HepG2 (cell line): ENCODE measurements at regions not wholly inside any gene's neighbourhood (a gene's known extent, or its start where the extent isn't known, plus 50 kb on each side); places are given as distances from the start of the nearest gene placed in this dataset.

Experiments used
- ATAC-seq: fragments of 200-7000 bp; cut with Tn5 transposase; 3 replicates; pipeline ENCODE4 v1.9.1; 2020; ENCODE audit warnings: mild to moderate bottlenecking, moderate library complexity
- BruUV-seq: library from RNA; stranded (reverse); fragments of 400-500 nt; replicated peaks from 2 replicates; lab custom pipeline; 2021; lab: Mats Ljungman, UMichigan
- CTCF ChIA-PET: fragments of 300-600 bp; formaldehyde crosslinking; extraction: SDS; loops from one replicate; lab custom pipeline; 2021; ENCODE audit warnings: low total read pairs, inconsistent platforms, low intra/inter-chr PET ratio; lab: Yijun Ruan, JAX
- POLR2A ChIA-PET: fragments of 350-600 bp; sonication (Branson Sonifier 250); formaldehyde crosslinking; loops from one replicate; lab custom pipeline; 2020; ENCODE audit warnings: antibody characterized with exemption, inconsistent platforms; lab: Yijun Ruan, JAX
- DNase-seq: peaks from one replicate; pipeline ENCODE4 v3.0.0-alpha.2; 2015; ENCODE audit warnings: low spot score
- FAIRE-seq: peaks from 3 replicates; lab custom pipeline; 2011; peaks lifted over from hg19 to GRCh38; lab: Jason Lieb, UNC
- H2AFZ ChIP-seq: one replicate; pipeline ENCODE4 v1.6.1; 2011; ENCODE audit warnings: low read length, inconsistent platforms
- H3K27ac ChIP-seq: fragments of 300-600 bp; 3 replicates; pipeline ENCODE4 v1.8.0; 2011; ENCODE audit warnings: mixed run types, mild to moderate bottlenecking, mixed read lengths, low read length, inconsistent platforms; ENCODE audit not compliant: insufficient read depth; ENCODE audit errors: extremely low read length
- H3K27me3 ChIP-seq, 2 experiments: fragments of 200-600 bp in 1 of 2; 2 replicates in 1 of 2; 3 replicates in 1 of 2; pipeline versions ENCODE4 v1.6.0 to v1.8.0; 2011; ENCODE audit warnings: low read length in 2 of 2, mild to moderate bottlenecking in 2 of 2, moderate library complexity in 2 of 2, inconsistent platforms in 1 of 2; ENCODE audit not compliant: insufficient read depth in 2 of 2, control insufficient read depth in 1 of 2
- H3K36me3 ChIP-seq, 2 experiments: fragments of 200-600 bp in 1 of 2; replicated peaks in 1 of 2; 2 replicates in 1 of 2; 3 replicates in 1 of 2; pipeline versions ENCODE4 v1.5.1 to v1.8.0; 2011; ENCODE audit warnings: low read length in 2 of 2, inconsistent platforms in 1 of 2; ENCODE audit not compliant: insufficient read depth in 2 of 2, control insufficient read depth in 1 of 2
- H3K4me1 ChIP-seq: 2 replicates; pipeline ENCODE4 v1.5.1; 2012; ENCODE audit warnings: low read length, inconsistent platforms; ENCODE audit not compliant: insufficient read depth
- H3K4me2 ChIP-seq: 2 replicates; pipeline ENCODE4 v1.6.0; 2011; ENCODE audit warnings: low read depth, low read length, inconsistent platforms
- H3K4me3 ChIP-seq, 3 experiments: fragments of 200-600 bp in 1 of 3; sonication (generic), shearing (Covaris generic) in 1 of 3; replicated peaks in 1 of 3; 2 replicates each; pipeline ENCODE4 v1.5.1; 2011 to 2016; ENCODE audit warnings: low read length in 3 of 3, inconsistent platforms in 2 of 3, low read depth in 2 of 3, mild to moderate bottlenecking in 2 of 3, control low read depth in 1 of 3, mixed read lengths in 1 of 3; ENCODE audit not compliant: insufficient read depth in 1 of 3
- H3K79me2 ChIP-seq: one replicate; pipeline ENCODE4 v1.6.1; 2011; ENCODE audit warnings: low read length, inconsistent platforms; ENCODE audit not compliant: insufficient read depth
- H3K9ac ChIP-seq: 2 replicates; pipeline ENCODE4 v1.6.0; 2011; ENCODE audit warnings: mild to moderate bottlenecking, low read depth, low read length, inconsistent platforms; ENCODE audit not compliant: insufficient read depth
- H3K9me3 ChIP-seq: 2 replicates; pipeline ENCODE4 v1.5.1; 2012; ENCODE audit warnings: mild to moderate bottlenecking, low read length
- H4K20me1 ChIP-seq: 2 replicates; pipeline ENCODE4 v1.6.0; 2011; ENCODE audit warnings: inconsistent platforms, mild to moderate bottlenecking, low read length, moderate library complexity; ENCODE audit not compliant: insufficient read depth
- FOXP4 ChIP-seq: sonication (generic); formaldehyde crosslinking; IDR thresholded peaks from 2 replicates; pipeline ENCODE4 v1.4.0; 2020; ENCODE audit warnings: missing genetic modification reagents
- GPBP1L1 ChIP-seq: sonication (generic); formaldehyde crosslinking; IDR thresholded peaks from 2 replicates; pipeline ENCODE4 v1.5.0; 2020; ENCODE audit warnings: mild to moderate bottlenecking, missing genetic modification reagents
- KAT2B ChIP-seq: fragments of 150-350 bp; IDR thresholded peaks from 2 replicates; pipeline ENCODE4 v1.6.1; 2014; ENCODE audit warnings: low read depth, low read length, borderline replicate concordance
- KDM5A ChIP-seq: fragments of 200-600 bp; sonication (generic); IDR thresholded peaks from 2 replicates; pipeline ENCODE4 v1.7.0; 2018; ENCODE audit warnings: antibody characterized with exemption, mild to moderate bottlenecking, low read length, borderline replicate concordance
- NCOR1 ChIP-seq: fragments of 200-600 bp; sonication (generic); IDR thresholded peaks from 2 replicates; pipeline ENCODE4 v1.7.0; 2017; ENCODE audit warnings: antibody characterized with exemption, low read length, borderline replicate concordance
- USF2 ChIP-seq, 2 experiments: sonication (generic) in 1 of 2; formaldehyde crosslinking in 1 of 2; IDR thresholded peaks; 2 replicates each; pipeline versions ENCODE4 v1.5.1 to v1.6.1; 2011 to 2020; ENCODE audit warnings: borderline replicate concordance in 1 of 2, low read depth in 1 of 2, low read length in 1 of 2, mild to moderate bottlenecking in 1 of 2, missing genetic modification reagents in 1 of 2, moderate library complexity in 1 of 2
- ZNF329 ChIP-seq: sonication (generic); formaldehyde crosslinking; IDR thresholded peaks from 2 replicates; pipeline ENCODE4 v1.9.0; 2021; ENCODE audit warnings: low read depth, mild to moderate bottlenecking, missing genetic modification reagents
- ZNF367 ChIP-seq: sonication (generic); formaldehyde crosslinking; IDR thresholded peaks from 2 replicates; pipeline ENCODE4 v1.4.0; 2020; ENCODE audit warnings: missing genetic modification reagents, borderline replicate concordance
- ZNF552 ChIP-seq: sonication (generic); formaldehyde crosslinking; IDR thresholded peaks from 2 replicates; pipeline ENCODE4 v1.9.0; 2022; ENCODE audit warnings: missing genetic modification reagents, mild to moderate bottlenecking, borderline replicate concordance
- ZNF660 ChIP-seq: sonication (generic); formaldehyde crosslinking; IDR thresholded peaks from 2 replicates; pipeline ENCODE4 v1.5.1; 2020; ENCODE audit warnings: mild to moderate bottlenecking, low read depth, missing genetic modification reagents, borderline replicate concordance
- ZNF772 ChIP-seq: sonication (generic); formaldehyde crosslinking; IDR thresholded peaks from 2 replicates; pipeline ENCODE4 v1.5.0; 2020; ENCODE audit warnings: mild to moderate bottlenecking, missing genetic modification reagents
- ZSCAN20 ChIP-seq: sonication (generic); formaldehyde crosslinking; IDR thresholded peaks from 2 replicates; pipeline ENCODE4 v1.4.0; 2020; ENCODE audit warnings: missing genetic modification reagents, mild to moderate bottlenecking, borderline replicate concordance
- WGBS: methylation state at CpG from one replicate; pipeline ENCODE4 v1.1.6; 2017; ENCODE audit warnings: low lambda C conversion rate; 5-methylcytosine and 5-hydroxymethylcytosine counted together
- in situ Hi-C: cut with HindIII; loops from 2 replicates; pipeline ENCODE4 v1.10.0; 2017; ENCODE audit warnings: low pct_unique_long_range_greater_than_20kb; ENCODE audit not compliant: extremely low pct_ligation_motif_present
- intact Hi-C: fragments of 100-400 bp; cut with micrococcal nuclease; formaldehyde crosslinking; loops from one replicate; pipeline ENCODE4 v1.10.0; 2022; ENCODE audit not compliant: unreplicated experiment

- Histone ChIP-seq H3K27me3 (no peaks in the 10 kb centered on the region), H2AFZ (no peak overlapping the region), H3K4me1 (no peaks in the 10 kb centered on the region), H3K9ac (no peak overlapping the region), H4K20me1 (no peaks in the 10 kb centered on the region), H3K4me3 (no peak overlapping the region), H3K79me2 (no peaks in the 10 kb centered on the region), H3K9me3 (no peaks in the 10 kb centered on the region), H3K27ac (no peak overlapping the region), H3K4me2 (no peak overlapping the region), H3K36me3 (no peaks in the 10 kb centered on the region)
- in situ Hi-C loops (no loop called here), intact Hi-C loops (no loop called here)
- ATAC-seq (no peak), DNase-seq (no peak), FAIRE-seq (no peak)
- CTCF ChIA-PET: no interaction called here
- POLR2A ChIA-PET: no interaction called here
- TF ChIP-seq ZNF660 (CRISPR knock-in tag): no peak
- no peak for TF ChIP-seq ZNF552 (CRISPR knock-in tag)
- no peak for TF ChIP-seq ZNF329 (CRISPR knock-in tag)
- TF ChIP-seq ZNF772 (CRISPR knock-in tag): no peak
- no peak for TF ChIP-seq NCOR1
- TF ChIP-seq GPBP1L1: no peak
- no peak for TF ChIP-seq KAT2B
- TF ChIP-seq FOXP4 (CRISPR knock-in tag): no peak
- no peak for TF ChIP-seq USF2 (IDR thresholded peaks at IDR 0.05; ENCODE audit: low read depth, low read length)
- TF ChIP-seq USF2 (CRISPR knock-in tag; IDR thresholded peaks at IDR 0.05; ENCODE audit: borderline replicate concordance): no peak
- TF ChIP-seq ZNF367 (CRISPR knock-in tag): no peak
- no peak for TF ChIP-seq ZSCAN20 (CRISPR knock-in tag)
- no peak for TF ChIP-seq KDM5A
- BruUV-seq: no TSS peak
- 37% methylated on average over 2 of the region's 2 CpGs for WGBS
Observed at GRCh38 chr5:97550818-97551217, 367.8 kb upstream of the RIOK2 start.
